ENCODE measurements at regions not wholly inside any gene's neighbourhood (a gene's known extent, or its start where the extent isn't known, plus 50 kb on each side); places are given as distances from the start of the nearest gene placed in this dataset.
"Not testable (repeated sequence)": the region's sequence is repeated elsewhere in the genome, so short reads cannot be mapped to it uniquely, and the experiment has no call there.

- TF ChIP-seq EZH2 (IDR thresholded peaks at IDR 0.05; ENCODE audit: borderline replicate concordance, low read depth, low read length, severe bottlenecking); CTCF (IDR thresholded peaks at IDR 0.05; ENCODE audit: extremely low read depth in 1 of 2, insufficient read depth in 1 of 2, low read depth in 1 of 2, low read length in 2 of 2); POLR2AphosphoS5 (IDR thresholded peaks at IDR 0.05; ENCODE audit: insufficient read depth, low read depth, low read length): not testable (repeated sequence)
These were observed 272.4 kb upstream of the NRSN1 start for GRCh38 chr6:23853566-23854133.
